ENCODE measurements at regions not wholly inside any gene's neighbourhood (a gene's known extent, or its start where the extent isn't known, plus 50 kb on each side); places are given as distances from the start of the nearest gene placed in this dataset.
"Not testable (repeated sequence)": the region's sequence is repeated elsewhere in the genome, so short reads cannot be mapped to it uniquely, and the experiment has no call there.

GRCh38 chr6:21742238-21742660, 148.7 kb downstream of the SOX4 start:
- peak; percentile 90 for DNase-seq (ENCODE audit: low read depth)

GRCh38 chr6:21744331-21744730, 150.8 kb downstream of the SOX4 start:
- no peak for DNase-seq (ENCODE audit: low read depth)

- DNase-seq (ENCODE audit: low read depth), result no peak
Observed at GRCh38 chr6:21745543-21746337, 152.2 kb downstream of the SOX4 start.

- DNase-seq (ENCODE audit: low read depth), result no peak
Observed at GRCh38 chr6:21747441-21747840, 153.9 kb downstream of the SOX4 start.

- DNase-seq (ENCODE audit: low read depth), result peak; percentile 74
Observed at GRCh38 chr6:21748343-21749056, 154.9 kb downstream of the SOX4 start.

GRCh38 chr6:21749754-21750153, 156.2 kb downstream of the SOX4 start:
- no peak for DNase-seq (ENCODE audit: low read depth)

GRCh38 chr6:21750575-21750974, 157.0 kb downstream of the SOX4 start:
- no peak for DNase-seq (ENCODE audit: low read depth)

- peak; percentile 41 for DNase-seq (ENCODE audit: low read depth)
Observed at GRCh38 chr6:21751608-21752007, 158.1 kb downstream of the SOX4 start.

GRCh38 chr6:21752054-21752811, 158.7 kb downstream of the SOX4 start:
- DNase-seq (ENCODE audit: low read depth), result no peak

GRCh38 chr6:21753241-21754108, 159.9 kb downstream of the SOX4 start:
- peak; percentile 70 for DNase-seq (ENCODE audit: low read depth)

- peak; percentile 81 for DNase-seq (ENCODE audit: low read depth)
Observed at GRCh38 chr6:21754891-21755290, 161.3 kb downstream of the SOX4 start.

- no peak for DNase-seq (ENCODE audit: low read depth)
Observed at GRCh38 chr6:21756487-21756886, 162.9 kb downstream of the SOX4 start.

- DNase-seq (ENCODE audit: low read depth), result not testable (repeated sequence)
Observed at GRCh38 chr6:21757392-21757791, 163.8 kb downstream of the SOX4 start.

- no peak for DNase-seq (ENCODE audit: low read depth)
Observed at GRCh38 chr6:21759721-21760120, 166.2 kb downstream of the SOX4 start.

GRCh38 chr6:21761053-21761730, 167.6 kb downstream of the SOX4 start:
- not testable (repeated sequence) for DNase-seq (ENCODE audit: low read depth)

GRCh38 chr6:21764989-21765388, 171.4 kb downstream of the SOX4 start:
- DNase-seq (ENCODE audit: low read depth), result no peak

- DNase-seq (ENCODE audit: low read depth), result peak; percentile 24
Observed at GRCh38 chr6:21767891-21768648, 174.5 kb downstream of the SOX4 start.

- DNase-seq (ENCODE audit: low read depth), result peak; percentile 83
Observed at GRCh38 chr6:21769405-21769861, 175.9 kb downstream of the SOX4 start.

GRCh38 chr6:21769968-21770367, 176.4 kb downstream of the SOX4 start:
- DNase-seq (ENCODE audit: low read depth), result no peak

Measured in Daoy (cell line).